HEK293 (cell line): ENCODE measurements at regions not wholly inside any gene's neighbourhood (a gene's known extent, or its start where the extent isn't known, plus 50 kb on each side); places are given as distances from the start of the nearest gene placed in this dataset.

Experiments used
- CTCF ChIA-PET: fragments of 350-600 bp; formaldehyde crosslinking; extraction: SDS; loops from one replicate; lab custom pipeline; 2021; ENCODE audit warnings: antibody characterized with exemption; lab: Yijun Ruan, JAX
- POLR2A ChIA-PET: fragments of 300-600 bp; formaldehyde crosslinking; extraction: SDS; loops from one replicate; lab custom pipeline; 2020; ENCODE audit warnings: antibody characterized with exemption, inconsistent platforms; lab: Yijun Ruan, JAX
- H3K27ac ChIP-seq: fragments of 200-500 bp; sonication (Bioruptor generic); 2 replicates; pipeline ENCODE4 v1.5.1; 2014; ENCODE audit warnings: low read depth, low read length, control low read depth, inconsistent platforms; ENCODE audit errors: extremely low read depth
- H3K36me3 ChIP-seq, 2 experiments: fragments of 200-500 bp in 1 of 2; sonication (Bioruptor generic) in 1 of 2; 1 replicate in 1 of 2; 2 replicates in 1 of 2; pipeline ENCODE4 v1.5.1; 2014 to 2017; ENCODE audit warnings: inconsistent platforms in 2 of 2, low read length in 2 of 2; ENCODE audit not compliant: control insufficient read depth in 2 of 2, insufficient read depth in 1 of 2
- H3K4me1 ChIP-seq: fragments of 200-500 bp; sonication (Bioruptor generic); 2 replicates; pipeline ENCODE4 v1.5.1; 2014; ENCODE audit warnings: mild to moderate bottlenecking, low read length, inconsistent platforms; ENCODE audit not compliant: control insufficient read depth, insufficient read depth
- H3K4me3 ChIP-seq: 2 replicates; pipeline ENCODE4 v1.5.1; 2011; ENCODE audit warnings: low read depth, mild to moderate bottlenecking, control low read depth, low read length, moderate library complexity
- H3K9me3 ChIP-seq: fragments of 200-500 bp; sonication (Bioruptor generic); 2 replicates; pipeline ENCODE4 v1.5.1; 2014; ENCODE audit warnings: low read depth, low read length, inconsistent platforms; ENCODE audit not compliant: control insufficient read depth, insufficient read depth
- KLF10 ChIP-seq: fragments of 450-650 bp; IDR thresholded peaks from 2 replicates; pipeline ENCODE4 v1.5.1; 2018; ENCODE audit warnings: missing biosample characterization, mild to moderate bottlenecking, missing genetic modification characterization
- MEIS1 ChIP-seq: sonication (generic); formaldehyde crosslinking; IDR thresholded peaks from 2 replicates; pipeline ENCODE4 v1.8.1; 2022; ENCODE audit warnings: missing genetic modification reagents, mild to moderate bottlenecking, borderline replicate concordance
- PRDM1 ChIP-seq: fragments of 450-650 bp; formaldehyde crosslinking; IDR thresholded peaks from 2 replicates; pipeline ENCODE4; 2016; ENCODE audit warnings: missing biosample characterization, missing genetic modification characterization
- SP2 ChIP-seq: fragments of 450-650 bp; formaldehyde crosslinking; IDR thresholded peaks from 2 replicates; pipeline ENCODE4 v1.5.1; 2016; ENCODE audit warnings: missing biosample characterization, missing genetic modification characterization
- SP7 ChIP-seq: fragments of 450-650 bp; formaldehyde crosslinking; IDR thresholded peaks from 2 replicates; pipeline ENCODE4 v1.5.1; 2016; ENCODE audit warnings: missing biosample characterization, missing genetic modification characterization
- TSHZ1 ChIP-seq: fragments of 450-650 bp; formaldehyde crosslinking; IDR thresholded peaks from 2 replicates; pipeline ENCODE4 v1.5.1; 2016; ENCODE audit warnings: missing biosample characterization, missing genetic modification characterization, borderline replicate concordance
- ZBTB11 ChIP-seq: fragments of 450-650 bp; formaldehyde crosslinking; conservative IDR thresholded peaks from 2 replicates; pipeline ENCODE4 v1.5.1; 2016; ENCODE audit warnings: low read depth, missing biosample characterization, missing genetic modification characterization
- ZBTB44 ChIP-seq: fragments of 450-650 bp; IDR thresholded peaks from 2 replicates; pipeline ENCODE4 v1.5.1; 2018; ENCODE audit warnings: missing biosample characterization, mild to moderate bottlenecking, missing genetic modification characterization
- ZBTB8A ChIP-seq: fragments of 450-650 bp; formaldehyde crosslinking; IDR thresholded peaks from 2 replicates; pipeline ENCODE4 v1.5.1; 2016; ENCODE audit warnings: missing biosample characterization, missing genetic modification characterization
- ZNF10 ChIP-seq: fragments of 450-650 bp; formaldehyde crosslinking; IDR thresholded peaks from 2 replicates; pipeline ENCODE4 v1.5.1; 2017; ENCODE audit warnings: missing biosample characterization, missing genetic modification characterization
- ZNF202 ChIP-seq: fragments of 450-650 bp; formaldehyde crosslinking; IDR thresholded peaks from 2 replicates; pipeline ENCODE4 v1.5.1; 2016; ENCODE audit warnings: missing biosample characterization, missing genetic modification characterization, borderline replicate concordance
- ZNF26 ChIP-seq: fragments of 450-650 bp; formaldehyde crosslinking; IDR thresholded peaks from 2 replicates; pipeline ENCODE4 v1.5.1; 2016; ENCODE audit warnings: missing biosample characterization, missing genetic modification characterization
- ZNF366 ChIP-seq: fragments of 450-650 bp; formaldehyde crosslinking; conservative IDR thresholded peaks from 2 replicates; pipeline ENCODE4 v1.5.1; 2016; ENCODE audit warnings: missing biosample characterization, missing genetic modification characterization
- ZNF423 ChIP-seq: fragments of 450-650 bp; formaldehyde crosslinking; IDR thresholded peaks from 2 replicates; pipeline ENCODE4 v1.5.1; 2016; ENCODE audit warnings: missing biosample characterization, missing genetic modification characterization
- ZNF488 ChIP-seq: fragments of 450-650 bp; formaldehyde crosslinking; IDR thresholded peaks from 2 replicates; pipeline ENCODE4 v1.5.1; 2016; ENCODE audit warnings: missing biosample characterization, missing genetic modification characterization
- ZNF514 ChIP-seq: fragments of 450-650 bp; formaldehyde crosslinking; IDR thresholded peaks from 2 replicates; pipeline ENCODE4 v1.5.1; 2016; ENCODE audit warnings: missing biosample characterization, missing genetic modification characterization
- ZNF660 ChIP-seq: fragments of 450-650 bp; IDR thresholded peaks from 2 replicates; pipeline ENCODE4 v1.5.1; 2018; ENCODE audit warnings: missing biosample characterization, mild to moderate bottlenecking, missing genetic modification characterization
- TF ChIP-seq, protein P1 (sequence below): fragments of 450-650 bp; formaldehyde crosslinking; IDR thresholded peaks from 2 replicates; pipeline ENCODE4 v1.5.1; 2016; ENCODE audit warnings: missing biosample characterization, missing genetic modification characterization
- TF ChIP-seq, protein P2 (sequence below): fragments of 450-650 bp; formaldehyde crosslinking; IDR thresholded peaks from 2 replicates; pipeline ENCODE4 v1.5.1; 2017; ENCODE audit warnings: missing biosample characterization, missing genetic modification characterization
- TF ChIP-seq, protein P3 (sequence below): fragments of 450-650 bp; formaldehyde crosslinking; IDR thresholded peaks from 2 replicates; pipeline ENCODE4 v1.5.1; 2016; ENCODE audit warnings: missing biosample characterization, missing genetic modification characterization, low read depth

DNA sequence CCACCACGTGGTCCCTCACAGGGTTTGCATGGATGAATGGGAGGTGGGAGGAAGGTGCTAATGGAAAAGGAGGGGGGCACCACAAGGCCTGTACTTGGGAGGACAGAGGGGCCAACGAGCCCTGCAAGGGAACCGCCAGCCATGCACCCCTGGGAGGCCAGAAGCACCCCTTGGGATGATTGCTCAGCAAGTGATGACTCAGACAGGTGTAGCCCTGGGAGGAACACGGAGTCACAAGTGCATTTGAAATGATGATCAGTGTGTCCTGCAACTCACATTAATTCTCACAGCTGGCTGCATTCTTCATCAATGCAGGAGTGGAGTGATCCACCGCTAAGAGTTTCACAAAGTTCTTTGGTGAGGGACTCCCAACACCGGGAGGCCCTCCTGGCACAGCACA is 82.8 kb upstream of the ZNF254 start:
- no peaks in the 10 kb centered on the region for H3K9me3 ChIP-seq
- H3K4me3 ChIP-seq = no peak overlapping the region
- ChIA-PET CTCF (no interaction called here), POLR2A (no interaction called here)
- no peak for TF ChIP-seq ZNF26
- TF ChIP-seq TSHZ1 (tag by site-specific recombination) = no peak
- TF ChIP-seq ZBTB44 (tag by site-specific recombination) = no peak
- TF ChIP-seq ZNF10 (tag by site-specific recombination) = no peak
- no peak for TF ChIP-seq ZNF202 (tag by site-specific recombination)
- TF ChIP-seq ZNF366 (tag by site-specific recombination) = no peak
- TF ChIP-seq, protein P1, sequence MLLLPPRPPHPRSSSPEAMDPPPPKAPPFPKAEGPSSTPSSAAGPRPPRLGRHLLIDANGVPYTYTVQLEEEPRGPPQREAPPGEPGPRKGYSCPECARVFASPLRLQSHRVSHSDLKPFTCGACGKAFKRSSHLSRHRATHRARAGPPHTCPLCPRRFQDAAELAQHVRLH (tag by site-specific recombination) = no peak
- no peak for TF ChIP-seq MEIS1
- TF ChIP-seq, protein P2, sequence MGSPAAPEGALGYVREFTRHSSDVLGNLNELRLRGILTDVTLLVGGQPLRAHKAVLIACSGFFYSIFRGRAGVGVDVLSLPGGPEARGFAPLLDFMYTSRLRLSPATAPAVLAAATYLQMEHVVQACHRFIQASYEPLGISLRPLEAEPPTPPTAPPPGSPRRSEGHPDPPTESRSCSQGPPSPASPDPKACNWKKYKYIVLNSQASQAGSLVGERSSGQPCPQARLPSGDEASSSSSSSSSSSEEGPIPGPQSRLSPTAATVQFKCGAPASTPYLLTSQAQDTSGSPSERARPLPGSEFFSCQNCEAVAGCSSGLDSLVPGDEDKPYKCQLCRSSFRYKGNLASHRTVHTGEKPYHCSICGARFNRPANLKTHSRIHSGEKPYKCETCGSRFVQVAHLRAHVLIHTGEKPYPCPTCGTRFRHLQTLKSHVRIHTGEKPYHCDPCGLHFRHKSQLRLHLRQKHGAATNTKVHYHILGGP (tag by site-specific recombination) = no peak
- no peak for TF ChIP-seq ZNF514 (tag by site-specific recombination)
- TF ChIP-seq SP2 (tag by site-specific recombination) = no peak
- TF ChIP-seq SP7 = no peak
- no peaks in the 10 kb centered on the region for H3K36me3 ChIP-seq
- H3K27ac ChIP-seq = no peak overlapping the region
- no peaks in the 10 kb centered on the region for H3K4me1 ChIP-seq

DNA sequence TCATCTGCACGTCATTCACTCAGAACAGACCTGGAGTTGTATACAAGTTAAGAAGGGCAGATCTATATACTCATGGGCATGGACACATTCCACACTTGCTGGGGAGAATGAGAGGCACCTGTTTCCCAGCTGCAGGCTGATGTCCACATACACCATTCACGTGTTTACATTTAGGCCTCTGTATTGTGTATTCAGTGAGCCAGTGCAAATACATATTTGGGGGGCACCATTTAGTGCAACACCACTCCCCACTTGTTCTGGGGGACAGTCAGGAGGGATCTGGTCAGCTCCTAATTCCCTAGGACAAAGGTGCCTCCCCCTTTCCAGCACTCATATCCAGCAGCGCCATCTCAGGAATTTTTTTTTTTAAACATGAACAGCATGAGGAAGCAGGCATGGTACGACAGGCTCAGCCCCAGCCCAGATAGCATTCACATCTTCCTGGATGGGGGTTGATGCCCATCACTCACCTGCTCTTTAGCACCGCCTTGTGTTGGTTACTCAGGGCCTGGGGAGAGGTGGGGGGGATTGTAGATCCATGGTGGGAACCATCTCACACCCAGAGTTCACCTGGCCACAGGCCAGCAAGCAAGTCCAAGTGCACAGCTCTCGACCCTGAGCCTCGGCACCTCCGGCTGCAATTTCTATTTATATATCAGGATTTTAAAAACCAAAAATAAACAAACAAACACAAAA is 56.9 kb upstream of the ZNF254 start:
- Histone ChIP-seq H3K27ac (no peak overlapping the region), H3K9me3 (no peaks in the 10 kb centered on the region), H3K4me1 (no peaks in the 10 kb centered on the region), H3K36me3 (peaks cover 0 to 5% of the 10 kb centered on the region in 2 experiments; a peak in 1 of 3 replicates), H3K4me3 (no peak overlapping the region)
- POLR2A ChIA-PET = interaction anchor here (0.6 kb wide), 1 partner anchor 91 kb away, joined by 5 read pairs; no protein-coding TSS in a partner anchor
- CTCF ChIA-PET = interaction anchor here (0.7 kb wide), 1 partner anchor 11 kb away, joined by 4 read pairs; no protein-coding TSS in a partner anchor
- TF ChIP-seq ZBTB11 (no peak), ZNF488 (tag by site-specific recombination) (no peak), ZNF423 (no peak), ZBTB8A (no peak), ZNF660 (no peak), PRDM1 (no peak), KLF10 (no peak)
- TF ChIP-seq, protein P3, sequence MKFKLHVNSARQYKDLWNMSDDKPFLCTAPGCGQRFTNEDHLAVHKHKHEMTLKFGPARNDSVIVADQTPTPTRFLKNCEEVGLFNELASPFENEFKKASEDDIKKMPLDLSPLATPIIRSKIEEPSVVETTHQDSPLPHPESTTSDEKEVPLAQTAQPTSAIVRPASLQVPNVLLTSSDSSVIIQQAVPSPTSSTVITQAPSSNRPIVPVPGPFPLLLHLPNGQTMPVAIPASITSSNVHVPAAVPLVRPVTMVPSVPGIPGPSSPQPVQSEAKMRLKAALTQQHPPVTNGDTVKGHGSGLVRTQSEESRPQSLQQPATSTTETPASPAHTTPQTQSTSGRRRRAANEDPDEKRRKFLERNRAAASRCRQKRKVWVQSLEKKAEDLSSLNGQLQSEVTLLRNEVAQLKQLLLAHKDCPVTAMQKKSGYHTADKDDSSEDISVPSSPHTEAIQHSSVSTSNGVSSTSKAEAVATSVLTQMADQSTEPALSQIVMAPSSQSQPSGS (tag by site-specific recombination) = no peak
